ENCODE measurements at regions not wholly inside any gene's neighbourhood (a gene's known extent, or its start where the extent isn't known, plus 50 kb on each side); places are given as distances from the start of the nearest gene placed in this dataset.

GRCh38 chr12:118855858-118856257 lies 125.5 kb upstream of the SRRM4 start:
- CTCF ChIA-PET, result no interaction called here
- POLR2A ChIA-PET, result no interaction called here
- no peaks in the 10 kb centered on the region for H3K36me3 Mint-ChIP-seq (ENCODE audit: low read depth)
- no peak overlapping the region for H3K4me3 Mint-ChIP-seq
- DNase-seq (no peak), ATAC-seq (no peak)
- no peaks in the 10 kb centered on the region for H3K4me1 Mint-ChIP-seq (ENCODE audit: low read depth)
- no peaks in the 10 kb centered on the region for H3K9me3 Mint-ChIP-seq (ENCODE audit: insufficient read depth)
- H3K27me3 Mint-ChIP-seq (ENCODE audit: low read depth), result no peaks in the 10 kb centered on the region
- no peak overlapping the region for H3K27ac Mint-ChIP-seq

GRCh38 chr12:118866346-118866745 lies 115.0 kb upstream of the SRRM4 start:
- H3K27me3 Mint-ChIP-seq (ENCODE audit: low read depth), result no peaks in the 10 kb centered on the region
- POLR2A ChIA-PET, result no interaction called here
- CTCF ChIA-PET, result no interaction called here
- no peaks in the 10 kb centered on the region for H3K4me1 Mint-ChIP-seq (ENCODE audit: low read depth)
- no peaks in the 10 kb centered on the region for H3K9me3 Mint-ChIP-seq (ENCODE audit: insufficient read depth)
- H3K27ac Mint-ChIP-seq, result no peak overlapping the region
- H3K36me3 Mint-ChIP-seq (ENCODE audit: low read depth), result no peaks in the 10 kb centered on the region
- ATAC-seq (no peak), DNase-seq (no peak)
- H3K4me3 Mint-ChIP-seq, result no peak overlapping the region

- Mint-ChIP-seq H3K27ac (no peak overlapping the region), H3K9me3 (ENCODE audit: insufficient read depth) (no peaks in the 10 kb centered on the region), H3K4me1 (ENCODE audit: low read depth) (no peaks in the 10 kb centered on the region), H3K27me3 (ENCODE audit: low read depth) (no peaks in the 10 kb centered on the region), H3K4me3 (no peak overlapping the region), H3K36me3 (ENCODE audit: low read depth) (no peaks in the 10 kb centered on the region)
- DNase-seq (no peak), ATAC-seq (no peak)
- POLR2A ChIA-PET, result no interaction called here
- CTCF ChIA-PET, result no interaction called here
These were observed 110.8 kb upstream of the SRRM4 start for GRCh38 chr12:118870551-118870950.

- Mint-ChIP-seq H3K36me3 (ENCODE audit: low read depth) (no peaks in the 10 kb centered on the region), H3K9me3 (ENCODE audit: insufficient read depth) (no peaks in the 10 kb centered on the region), H3K4me1 (ENCODE audit: low read depth) (no peaks in the 10 kb centered on the region), H3K4me3 (no peak overlapping the region), H3K27me3 (ENCODE audit: low read depth) (no peaks in the 10 kb centered on the region), H3K27ac (no peak overlapping the region)
- ATAC-seq, result no peak
- CTCF ChIA-PET, result no interaction called here
- DNase-seq, result no peak
- POLR2A ChIA-PET, result no interaction called here
These were observed 106.4 kb upstream of the SRRM4 start for GRCh38 chr12:118874698-118875548.

GRCh38 chr12:118880720-118881493 lies 100.4 kb upstream of the SRRM4 start:
- Mint-ChIP-seq H3K36me3 (ENCODE audit: low read depth) (no peaks in the 10 kb centered on the region), H3K27ac (no peak overlapping the region), H3K4me3 (no peak overlapping the region), H3K4me1 (ENCODE audit: low read depth) (no peaks in the 10 kb centered on the region), H3K27me3 (ENCODE audit: low read depth) (no peaks in the 10 kb centered on the region), H3K9me3 (ENCODE audit: insufficient read depth) (no peaks in the 10 kb centered on the region)
- DNase-seq, result no peak
- POLR2A ChIA-PET, result no interaction called here
- no peak for ATAC-seq
- CTCF ChIA-PET, result no interaction called here

- CTCF ChIA-PET, result no interaction called here
- Mint-ChIP-seq H3K4me3 (no peak overlapping the region), H3K9me3 (ENCODE audit: insufficient read depth) (no peaks in the 10 kb centered on the region), H3K27ac (no peak overlapping the region), H3K27me3 (ENCODE audit: low read depth) (no peaks in the 10 kb centered on the region), H3K4me1 (ENCODE audit: low read depth) (no peaks in the 10 kb centered on the region), H3K36me3 (ENCODE audit: low read depth) (no peaks in the 10 kb centered on the region)
- POLR2A ChIA-PET, result no interaction called here
- ATAC-seq, result no peak
- DNase-seq, result no peak
These were observed 97.1 kb upstream of the SRRM4 start for GRCh38 chr12:118884226-118884625.

DNA sequence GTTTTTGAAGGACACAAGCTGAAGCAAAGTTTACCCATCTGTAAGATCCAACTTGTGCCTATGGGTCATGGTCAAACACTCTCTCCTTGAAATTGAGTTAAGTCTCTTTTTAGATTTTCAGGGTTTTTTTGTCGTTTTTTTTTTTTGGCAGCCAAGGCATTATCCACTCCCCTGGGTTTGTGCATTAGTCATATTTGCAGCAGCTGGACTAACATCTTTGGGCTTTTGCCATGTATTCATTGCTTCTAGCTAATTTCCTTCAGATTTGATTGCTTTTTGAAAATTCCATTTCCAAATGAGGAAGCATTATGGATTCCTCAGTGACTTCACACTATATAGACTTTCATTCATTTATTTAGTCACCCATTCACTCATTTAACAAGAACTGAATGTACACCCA lies 80.3 kb upstream of the SRRM4 start:
- Mint-ChIP-seq H3K27ac (no peak overlapping the region), H3K4me1 (ENCODE audit: low read depth) (no peaks in the 10 kb centered on the region), H3K4me3 (no peak overlapping the region), H3K9me3 (ENCODE audit: insufficient read depth) (no peaks in the 10 kb centered on the region), H3K36me3 (ENCODE audit: low read depth) (no peaks in the 10 kb centered on the region), H3K27me3 (ENCODE audit: low read depth) (no peaks in the 10 kb centered on the region)
- POLR2A ChIA-PET, result no interaction called here
- no peak for DNase-seq
- no peak for ATAC-seq
- CTCF ChIA-PET, result no interaction called here

- H3K9me3 Mint-ChIP-seq (ENCODE audit: insufficient read depth), result no peaks in the 10 kb centered on the region
- CTCF ChIA-PET, result no interaction called here
- H3K4me1 Mint-ChIP-seq (ENCODE audit: low read depth), result no peaks in the 10 kb centered on the region
- no peaks in the 10 kb centered on the region for H3K36me3 Mint-ChIP-seq (ENCODE audit: low read depth)
- H3K27ac Mint-ChIP-seq, result no peak overlapping the region
- H3K4me3 Mint-ChIP-seq, result no peak overlapping the region
- ATAC-seq (no peak), DNase-seq (no peak)
- POLR2A ChIA-PET, result no interaction called here
- H3K27me3 Mint-ChIP-seq (ENCODE audit: low read depth), result no peaks in the 10 kb centered on the region
These were observed 72.5 kb upstream of the SRRM4 start for GRCh38 chr12:118908811-118909210.

DNA sequence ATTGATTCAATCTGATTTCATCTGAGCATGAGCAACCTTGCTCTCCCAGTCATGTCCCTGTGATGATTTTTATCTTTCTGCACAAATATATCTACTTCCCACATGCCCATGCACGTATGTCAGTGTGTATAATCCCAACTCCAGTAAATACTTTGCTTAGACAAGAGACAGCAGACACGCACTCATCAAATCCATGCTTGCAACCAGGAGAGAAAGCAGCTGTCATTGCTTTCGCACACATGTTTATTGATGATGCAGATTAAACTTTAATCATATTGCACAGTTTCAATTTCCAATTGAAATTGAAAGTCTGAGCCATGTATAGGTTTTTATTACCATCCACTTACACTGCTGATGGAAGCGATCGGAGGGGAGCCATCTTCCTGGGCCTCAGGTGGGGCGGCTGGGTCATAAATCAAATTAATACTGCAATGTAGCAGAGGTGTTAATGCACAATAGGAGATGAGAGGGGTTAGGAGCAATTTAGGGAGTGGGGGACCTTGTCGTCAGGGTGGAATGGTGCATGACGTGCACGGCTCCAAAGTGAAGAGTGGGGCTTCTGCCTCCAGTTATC lies 68.6 kb upstream of the SRRM4 start:
- H3K9me3 Mint-ChIP-seq (ENCODE audit: insufficient read depth), result no peaks in the 10 kb centered on the region
- no peaks in the 10 kb centered on the region for H3K27me3 Mint-ChIP-seq (ENCODE audit: low read depth)
- no peak overlapping the region for H3K27ac Mint-ChIP-seq
- POLR2A ChIA-PET, result no interaction called here
- no peaks in the 10 kb centered on the region for H3K36me3 Mint-ChIP-seq (ENCODE audit: low read depth)
- CTCF ChIA-PET, result no interaction called here
- H3K4me1 Mint-ChIP-seq (ENCODE audit: low read depth), result no peaks in the 10 kb centered on the region
- DNase-seq (no peak), ATAC-seq (no peak)
- no peak overlapping the region for H3K4me3 Mint-ChIP-seq

GRCh38 chr12:118921761-118922160 lies 59.6 kb upstream of the SRRM4 start:
- POLR2A ChIA-PET, result no interaction called here
- Mint-ChIP-seq H3K27ac (no peak overlapping the region), H3K36me3 (ENCODE audit: low read depth) (no peaks in the 10 kb centered on the region), H3K4me1 (ENCODE audit: low read depth) (no peaks in the 10 kb centered on the region), H3K27me3 (ENCODE audit: low read depth) (no peaks in the 10 kb centered on the region), H3K4me3 (no peak overlapping the region), H3K9me3 (ENCODE audit: insufficient read depth) (no peaks in the 10 kb centered on the region)
- DNase-seq (no peak), ATAC-seq (no peak)
- CTCF ChIA-PET, result no interaction called here

- CTCF ChIA-PET, result no interaction called here
- Mint-ChIP-seq H3K4me3 (no peak overlapping the region), H3K27ac (no peak overlapping the region), H3K9me3 (ENCODE audit: insufficient read depth) (no peaks in the 10 kb centered on the region), H3K4me1 (ENCODE audit: low read depth) (no peaks in the 10 kb centered on the region), H3K36me3 (ENCODE audit: low read depth) (no peaks in the 10 kb centered on the region), H3K27me3 (ENCODE audit: low read depth) (no peaks in the 10 kb centered on the region)
- ATAC-seq, result no peak
- POLR2A ChIA-PET, result no interaction called here
- DNase-seq, result no peak
These were observed 58.9 kb upstream of the SRRM4 start for GRCh38 chr12:118922405-118922804.

- Mint-ChIP-seq H3K27ac (no peak overlapping the region), H3K9me3 (ENCODE audit: insufficient read depth) (no peaks in the 10 kb centered on the region)
- POLR2A ChIA-PET, result no interaction called here
These were observed 55.9 kb upstream of the SRRM4 start for GRCh38 chr12:118925407-118925806.

More at GRCh38 chr12:118925407-118925806, 55.9 kb upstream of the SRRM4 start:
- no peaks in the 10 kb centered on the region for H3K27me3 Mint-ChIP-seq (ENCODE audit: low read depth)
- no peaks in the 10 kb centered on the region for H3K36me3 Mint-ChIP-seq (ENCODE audit: low read depth)
- ATAC-seq (no peak), DNase-seq (no peak)
- CTCF ChIA-PET, result no interaction called here
- H3K4me3 Mint-ChIP-seq, result no peak overlapping the region
- H3K4me1 Mint-ChIP-seq (ENCODE audit: low read depth), result no peaks in the 10 kb centered on the region

Measured in activated CD8-positive, alpha-beta T cell treated with anti-CD3 and anti-CD28 coated beads, Interleukin-2, amount 10 ng/mL, durations not matched to agents 7 days and 5 days (primary cell).